ENCODE measurements at regions not wholly inside any gene's neighbourhood (a gene's known extent, or its start where the extent isn't known, plus 50 kb on each side); places are given as distances from the start of the nearest gene placed in this dataset.

DNA sequence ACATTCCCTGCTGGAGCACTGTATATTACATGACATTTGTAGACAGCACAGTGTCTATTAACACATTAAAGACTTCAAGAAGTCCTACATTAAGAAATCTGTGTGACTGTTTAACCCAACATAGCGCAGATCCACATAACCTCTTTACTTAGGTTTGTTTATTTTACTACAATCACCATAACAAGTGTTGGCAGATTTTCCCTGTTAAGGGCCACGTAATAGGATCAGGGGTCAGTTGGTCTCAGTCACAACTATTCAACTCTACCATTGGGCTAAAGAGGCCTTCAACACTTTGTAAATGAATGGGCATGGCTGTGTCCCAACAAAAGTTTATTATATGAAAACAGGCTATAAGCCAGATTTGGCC lies 51.3 kb upstream of the ADORA2B start:
- Mint-ChIP-seq H3K9me3 (no peaks in the 10 kb centered on the region), H3K27ac (no peak overlapping the region), H3K27me3 (peaks cover 15% of the 10 kb centered on the region), H3K4me1 (peaks cover 10% of the 10 kb centered on the region), H3K4me3 (no peak overlapping the region), H3K36me3 (ENCODE audit: low read depth) (no peaks in the 10 kb centered on the region)
- no peak for ATAC-seq (ENCODE audit: low read depth)
- intact Hi-C loops (cut with micrococcal nuclease): no loop called here
- DNase-seq: no peak
- POLR2A ChIA-PET: no interaction called here
- no peak for TF ChIP-seq CTCF (IDR thresholded peaks at IDR 0.05)
- CTCF ChIA-PET: no interaction called here

- no peak for TF ChIP-seq CTCF (IDR thresholded peaks at IDR 0.05)
- no peak overlapping the region for H3K27ac Mint-ChIP-seq
- CTCF ChIA-PET: no interaction called here
Measured at GRCh38 chr17:15894258-15894657, 50.7 kb upstream of the ADORA2B start.

GRCh38 chr17:15894913-15895658 lies 49.8 kb upstream of the ADORA2B start:
- no peak overlapping the region for H3K4me3 Mint-ChIP-seq
- no peaks in the 10 kb centered on the region for H3K9me3 Mint-ChIP-seq
- peaks cover 15% of the 10 kb centered on the region for H3K27me3 Mint-ChIP-seq
- no peak for TF ChIP-seq CTCF (IDR thresholded peaks at IDR 0.05)
- intact Hi-C loops (cut with micrococcal nuclease): no loop called here
- POLR2A ChIA-PET: no interaction called here
- no peak overlapping the region for H3K27ac Mint-ChIP-seq
- CTCF ChIA-PET: no interaction called here
- DNase-seq: no peak
- peaks cover 10% of the 10 kb centered on the region for H3K4me1 Mint-ChIP-seq
- no peak for ATAC-seq (ENCODE audit: low read depth)
- no peaks in the 10 kb centered on the region for H3K36me3 Mint-ChIP-seq (ENCODE audit: low read depth)

More at GRCh38 chr17:15894258-15894657, 50.7 kb upstream of the ADORA2B start:
- Mint-ChIP-seq H3K36me3 (ENCODE audit: low read depth) (no peaks in the 10 kb centered on the region), H3K27me3 (peaks cover 15% of the 10 kb centered on the region), H3K9me3 (no peaks in the 10 kb centered on the region), H3K4me1 (peaks cover 10% of the 10 kb centered on the region), H3K4me3 (no peak overlapping the region)
- no peak for DNase-seq
- ATAC-seq (ENCODE audit: low read depth): no peak
- intact Hi-C loops (cut with micrococcal nuclease): no loop called here
- POLR2A ChIA-PET: no interaction called here

Measured in activated B cell treated with CpG ODN at 0.5 μM for 24 hours (primary cell).